Pancreas (tissue), 10 donors: ENCODE measurements at regions not wholly inside any gene's neighbourhood (a gene's known extent, or its start where the extent isn't known, plus 50 kb on each side); places are given as distances from the start of the nearest gene placed in this dataset.

Source experiments
- ATAC-seq, 4 donors: fragments of 200-7000 bp; cut with Tn5 transposase; one replicate each; pipeline versions ENCODE4 v1.8.0 to v1.9.1; 2020; ENCODE audit warnings: mild to moderate bottlenecking in 4 of 4, moderate library complexity in 4 of 4
- DNase-seq, 6 donors: peaks; one replicate each; pipeline ENCODE4 v3.0.0-alpha.2; 2020
- FAIRE-seq: peaks from 2 replicates; lab custom pipeline; 2012; peaks lifted over from hg19 to GRCh38; lab: Jason Lieb, UNC
- H3K27ac ChIP-seq, 4 donors: fragments of 200-600 bp; sonication (generic); 1 replicate in 3 of 4; 2 replicates in 1 of 4; pipeline versions ENCODE4 v1.5.0 to v1.8.0; 2020
- H3K27me3 ChIP-seq, 4 donors: fragments of 200-600 bp; one replicate each; pipeline ENCODE4 v1.8.0; 2021
- H3K36me3 ChIP-seq, 3 donors: fragments of 200-600 bp; sonication (generic) in 1 of 3; one replicate each; pipeline versions ENCODE4 v1.5.0 to v1.8.0; 2020 to 2021
- H3K4me1 ChIP-seq, 3 donors: fragments of 200-600 bp; one replicate each; pipeline ENCODE4 v1.8.0; 2021
- H3K4me3 ChIP-seq, 4 donors: fragments of 200-600 bp; sonication (generic) in 2 of 4; one replicate each; pipeline versions ENCODE4 v1.5.0 to v1.8.0; 2020 to 2021
- H3K9me3 ChIP-seq, 4 donors: fragments of 200-600 bp; one replicate each; pipeline ENCODE4 v1.8.0; 2021
- CTCF ChIP-seq, 4 donors: fragments of 200-600 bp; sonication (generic) in 3 of 4; IDR thresholded peaks; one replicate each; pipeline versions ENCODE4 v1.5.0 to v1.8.0; 2021; ENCODE audit warnings: antibody characterized with exemption in 4 of 4
- WGBS, 2 donors: extraction: QIAGEN DNeasy Blood & Tissue Kit; methylation state at CpG; one replicate each; pipeline ENCODE4 v1.1.7; 2013; 5-methylcytosine and 5-hydroxymethylcytosine counted together
- intact Hi-C, 3 donors: fragments of 100-400 bp; cut with DNase I; formaldehyde crosslinking; loops; one replicate each; pipeline versions ENCODE4 v1.11.1 to v1.14.2; 2022
- donor health status: healthy with polysubstance abuse.
- donor health status: DM: no; HTN: no; CAD: no; lungs with moderate emphysema.
- donor health status: DM: no; HTN: no; CAD: no.
- donor health status: control.
- donor health status: control.
- donor health status: Bipolar disorder and iron deficiency.
- donor health status: DM: yes; HTN: yes; CAD: no.
- donor health status: DM: no; HTN: no; CAD: no.
- donor health status: DM: no; HTN: no; CAD: no.
- donor health status: DM: yes; HTN: yes; CAD: no.

DNA sequence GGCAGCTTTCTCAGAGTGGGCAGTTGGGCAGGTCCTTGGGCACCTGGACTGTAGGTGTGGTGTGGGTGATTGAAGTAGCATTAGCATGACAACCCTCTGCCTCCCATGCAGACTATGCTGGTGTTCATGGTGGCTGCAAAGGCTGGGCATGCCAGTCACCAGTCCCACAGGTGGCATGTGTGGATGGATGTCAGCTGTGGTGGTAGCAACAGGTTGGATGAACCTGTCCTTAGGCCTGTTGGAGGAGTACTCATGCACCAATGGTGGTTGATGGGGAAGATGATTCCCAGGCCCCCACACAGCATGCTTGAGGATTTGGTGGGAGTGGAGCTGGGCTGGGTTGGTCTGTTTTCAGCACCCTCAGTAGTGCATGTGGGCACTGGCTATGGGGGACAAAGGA, 251.1 kb downstream of the PAX1 start:
- no peak for TF ChIP-seq CTCF (IDR thresholded peaks at IDR 0.05)
- FAIRE-seq (no peak), ATAC-seq (no peak), DNase-seq (no peak)
- no peaks in the 10 kb centered on the region for H3K27me3 ChIP-seq
- H3K4me1 ChIP-seq = no peaks in the 10 kb centered on the region
- no peak overlapping the region for H3K4me3 ChIP-seq
- no peak overlapping the region for H3K27ac ChIP-seq
- no peaks in the 10 kb centered on the region for H3K36me3 ChIP-seq
- no peaks in the 10 kb centered on the region for H3K9me3 ChIP-seq
- intact Hi-C loops = no loop called here

DNA sequence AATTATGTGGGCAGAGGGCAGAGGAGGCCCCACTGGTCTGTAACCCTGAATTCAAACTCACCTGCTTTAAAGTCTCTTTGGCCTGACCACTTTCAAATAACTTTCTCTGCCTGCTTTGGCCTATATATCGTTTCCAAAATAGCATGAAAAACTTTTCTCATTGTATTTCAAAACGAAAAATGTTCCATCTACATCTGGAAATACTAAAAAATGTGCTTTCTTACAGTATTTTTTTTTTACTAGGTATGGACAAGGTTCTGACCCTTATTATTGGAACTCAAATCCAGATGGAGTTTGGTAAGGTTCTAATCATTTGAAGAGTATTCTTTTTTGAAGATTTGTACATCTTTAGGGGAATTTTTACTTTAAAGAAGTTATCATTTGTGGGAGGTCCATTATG, 241.9 kb downstream of the PAX1 start:
- DNase-seq (no peak), FAIRE-seq (no peak), ATAC-seq (no peak)
- Histone ChIP-seq H3K27me3 (no peaks in the 10 kb centered on the region), H3K36me3 (no peaks in the 10 kb centered on the region), H3K27ac (no peak overlapping the region), H3K4me3 (no peak overlapping the region), H3K4me1 (no peaks in the 10 kb centered on the region), H3K9me3 (no peaks in the 10 kb centered on the region)
- intact Hi-C loops = no loop called here
- 22 to 33% methylated on average over 2 of the region's 2 CpGs for WGBS, 2 donors
- TF ChIP-seq CTCF (IDR thresholded peaks at IDR 0.05) = no peak

- H3K27ac ChIP-seq = no peak overlapping the region
- no peaks in the 10 kb centered on the region for H3K27me3 ChIP-seq
- no peak for DNase-seq
- H3K36me3 ChIP-seq = no peaks in the 10 kb centered on the region
- no peak overlapping the region for H3K4me3 ChIP-seq
- no peak for FAIRE-seq
- ATAC-seq = no peak
- no peak for TF ChIP-seq CTCF (IDR thresholded peaks at IDR 0.05)
- WGBS, 2 donors = 58 to 64% methylated on average over 5 of the region's 5 CpGs
- no peaks in the 10 kb centered on the region for H3K4me1 ChIP-seq
- H3K9me3 ChIP-seq = no peaks in the 10 kb centered on the region
- intact Hi-C loops = no loop called here
These were observed 238.8 kb downstream of the PAX1 start for GRCh38 chr20:21944227-21944626.

DNA sequence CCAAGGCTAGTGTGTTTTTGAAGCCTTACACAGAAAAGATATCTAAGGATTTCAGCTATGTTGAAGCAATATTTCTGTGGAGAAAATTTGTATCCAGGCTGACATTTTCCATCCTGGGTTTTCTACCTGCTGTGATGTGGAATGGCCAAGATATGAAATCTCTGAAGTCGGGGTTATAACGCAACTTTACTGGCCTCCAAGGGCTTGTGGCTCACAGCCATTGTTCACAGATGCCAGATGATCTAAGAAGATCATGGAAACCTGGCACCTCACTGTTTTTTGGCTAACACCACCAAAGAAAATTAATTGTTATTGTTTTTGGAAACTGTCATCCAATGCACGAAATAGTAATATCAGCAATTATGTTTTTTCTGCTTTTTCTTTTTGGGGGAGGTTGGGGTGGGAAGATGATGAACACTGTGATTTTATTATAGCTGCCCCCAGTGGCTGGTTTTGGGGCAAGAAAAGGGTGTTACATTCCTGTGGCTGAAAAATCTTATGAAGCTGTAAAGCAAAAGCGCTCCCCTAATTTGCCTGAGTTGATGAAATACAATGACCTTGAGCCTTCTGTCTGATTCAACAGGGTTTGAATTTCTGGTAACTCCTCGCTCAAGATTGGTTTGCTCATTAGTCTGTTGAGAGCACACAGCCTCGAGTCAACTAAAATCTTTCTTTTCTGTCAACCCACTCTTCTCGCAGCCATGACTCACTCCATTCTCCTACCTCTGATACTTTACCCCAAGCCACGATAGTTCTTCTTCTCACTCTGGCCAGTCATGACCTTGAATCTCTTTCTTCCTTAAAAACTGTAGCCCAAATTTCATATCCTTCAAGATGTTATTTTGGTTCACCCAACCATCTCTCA, 236.7 kb downstream of the PAX1 start:
- Histone ChIP-seq H3K27ac (no peak overlapping the region), H3K4me1 (no peaks in the 10 kb centered on the region), H3K36me3 (no peaks in the 10 kb centered on the region), H3K27me3 (no peaks in the 10 kb centered on the region), H3K4me3 (no peak overlapping the region), H3K9me3 (no peaks in the 10 kb centered on the region)
- ATAC-seq (no peak), FAIRE-seq (no peak), DNase-seq (no peak)
- intact Hi-C loops = no loop called here
- WGBS, 2 donors = 47 to 54% methylated on average over 8 of the region's 8 CpGs
- TF ChIP-seq CTCF (IDR thresholded peaks at IDR 0.05) = no peak

GRCh38 chr20:21936720-21937380, 231.4 kb downstream of the PAX1 start:
- Histone ChIP-seq H3K36me3 (no peaks in the 10 kb centered on the region), H3K4me1 (no peaks in the 10 kb centered on the region), H3K9me3 (no peaks in the 10 kb centered on the region), H3K27ac (no peak overlapping the region), H3K4me3 (no peak overlapping the region), H3K27me3 (no peaks in the 10 kb centered on the region)
- intact Hi-C loops = no loop called here
- DNase-seq = no peak
- no peak for TF ChIP-seq CTCF (IDR thresholded peaks at IDR 0.05)
- no peak for ATAC-seq
- WGBS, 2 donors = 30 to 40% methylated on average over 3 of the region's 3 CpGs
- FAIRE-seq = no peak
